ENCODE measurements at regions not wholly inside any gene's neighbourhood (a gene's known extent, or its start where the extent isn't known, plus 50 kb on each side); places are given as distances from the start of the nearest gene placed in this dataset.
"Not testable (repeated sequence)": the region's sequence is repeated elsewhere in the genome, so short reads cannot be mapped to it uniquely, and the experiment has no call there.

DNA sequence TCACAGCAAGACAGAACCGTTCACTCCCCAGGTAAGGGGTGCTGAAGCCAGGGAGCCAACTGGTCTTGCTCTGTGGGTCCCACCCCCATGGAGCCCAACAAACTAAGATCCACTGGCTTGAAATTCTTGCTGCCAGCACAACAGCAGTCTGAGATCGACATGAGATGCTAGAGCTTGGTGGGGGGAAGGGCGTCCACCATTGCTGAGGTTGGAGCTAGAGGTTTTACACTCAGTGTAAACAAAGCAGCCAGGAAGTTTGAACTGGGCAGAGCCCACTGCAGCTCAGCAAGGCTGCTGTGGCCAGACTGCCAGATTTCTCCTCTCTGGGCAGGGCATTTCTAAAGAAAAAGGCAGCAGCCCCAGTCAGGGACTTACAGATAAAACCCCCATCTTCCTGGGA is 1419.9 kb upstream of the ADGRL3 start:
- H3K36me3 Mint-ChIP-seq; H3K4me1 Mint-ChIP-seq (ENCODE audit: low read depth); H3K4me3 Mint-ChIP-seq; H3K27ac Mint-ChIP-seq; H3K27me3 Mint-ChIP-seq: not testable (repeated sequence)
- peaks cover 11% of the 10 kb centered on the region for H3K9me3 Mint-ChIP-seq (ENCODE audit: low read depth)

DNA sequence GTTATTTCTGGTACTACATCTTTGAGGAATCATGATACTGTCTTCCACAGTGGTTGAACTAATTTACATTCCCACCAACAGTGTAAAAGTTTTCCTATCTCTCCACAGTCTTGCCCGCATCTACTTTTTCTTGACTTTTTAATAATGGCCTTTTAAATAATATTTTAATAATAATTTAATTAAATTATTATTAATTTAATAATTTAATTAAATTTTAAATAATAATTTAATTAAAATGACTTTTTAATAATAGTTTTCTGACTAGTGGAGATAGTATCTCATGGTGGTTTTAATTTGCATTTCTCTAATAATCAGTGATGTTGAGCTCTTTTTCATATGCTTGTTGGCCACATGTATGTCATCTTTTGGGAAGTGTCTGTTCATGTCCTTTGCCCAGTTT is 1395.0 kb upstream of the ADGRL3 start:
- H3K9me3 Mint-ChIP-seq (ENCODE audit: low read depth): peaks cover 17% of the 10 kb centered on the region
- H3K27me3 Mint-ChIP-seq: no peaks in the 10 kb centered on the region
- no peaks in the 10 kb centered on the region for H3K36me3 Mint-ChIP-seq
- no peaks in the 10 kb centered on the region for H3K4me1 Mint-ChIP-seq (ENCODE audit: low read depth)
- no peak overlapping the region for H3K27ac Mint-ChIP-seq
- no peak overlapping the region for H3K4me3 Mint-ChIP-seq

DNA sequence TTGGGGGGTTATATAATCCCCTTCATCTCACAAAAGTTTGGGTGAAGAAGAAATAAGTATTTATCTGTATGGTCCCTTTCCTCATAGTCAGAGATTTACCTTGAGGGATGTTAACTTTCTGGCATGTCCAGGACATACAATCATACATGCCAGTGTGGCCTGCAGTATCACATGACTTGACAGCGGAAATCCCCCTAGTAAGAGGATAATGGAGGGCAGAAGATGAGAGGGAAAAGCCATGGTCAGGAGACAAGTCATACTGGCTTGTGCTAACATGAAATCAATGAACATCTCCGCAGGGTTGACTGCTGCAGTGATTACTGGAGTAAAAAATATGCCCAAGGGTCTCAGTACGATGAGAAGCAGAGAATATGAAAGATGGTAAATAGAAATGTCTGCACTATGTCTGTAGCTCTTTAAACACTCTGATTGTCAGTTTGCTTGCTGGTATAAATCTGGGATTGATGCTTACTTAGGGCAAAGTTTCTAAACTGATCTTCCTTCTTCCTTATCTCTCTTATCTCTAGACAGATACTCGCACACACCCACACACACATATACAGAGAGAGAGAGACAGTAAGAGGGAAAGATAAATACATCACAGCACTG is 1385.6 kb upstream of the ADGRL3 start:
- no peaks in the 10 kb centered on the region for H3K4me1 Mint-ChIP-seq (ENCODE audit: low read depth)

DNA sequence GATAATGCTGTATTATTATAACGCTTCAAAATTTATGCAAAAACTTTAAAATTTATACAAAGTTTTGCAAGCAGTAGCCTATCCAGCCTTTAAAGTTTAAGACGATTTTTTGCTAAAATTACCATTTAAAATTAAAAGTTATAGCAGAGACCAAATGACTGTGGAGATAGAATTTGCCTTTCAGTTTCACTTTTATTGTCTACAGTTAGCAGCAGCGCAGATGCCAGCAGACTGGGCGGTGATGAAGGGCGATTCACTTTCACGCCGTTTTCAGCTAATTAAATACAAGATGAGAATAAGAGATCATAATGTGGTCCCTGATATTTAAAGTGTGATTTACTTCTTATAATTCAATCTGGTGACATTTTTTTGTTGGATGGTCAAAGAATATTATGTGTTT is 1381.5 kb upstream of the ADGRL3 start:
- Mint-ChIP-seq H3K27me3 (no peaks in the 10 kb centered on the region), H3K27ac (no peak overlapping the region), H3K36me3 (no peaks in the 10 kb centered on the region), H3K4me3 (peak overlapping the region; percentile 30), H3K9me3 (ENCODE audit: low read depth) (no peaks in the 10 kb centered on the region), H3K4me1 (ENCODE audit: low read depth) (no peaks in the 10 kb centered on the region)

More for the DNA sequence above, 1385.6 kb upstream of the ADGRL3 start:
- Mint-ChIP-seq H3K9me3 (ENCODE audit: low read depth) (no peaks in the 10 kb centered on the region), H3K27me3 (no peaks in the 10 kb centered on the region), H3K27ac (no peak overlapping the region), H3K4me3 (no peak overlapping the region), H3K36me3 (no peaks in the 10 kb centered on the region)

DNA sequence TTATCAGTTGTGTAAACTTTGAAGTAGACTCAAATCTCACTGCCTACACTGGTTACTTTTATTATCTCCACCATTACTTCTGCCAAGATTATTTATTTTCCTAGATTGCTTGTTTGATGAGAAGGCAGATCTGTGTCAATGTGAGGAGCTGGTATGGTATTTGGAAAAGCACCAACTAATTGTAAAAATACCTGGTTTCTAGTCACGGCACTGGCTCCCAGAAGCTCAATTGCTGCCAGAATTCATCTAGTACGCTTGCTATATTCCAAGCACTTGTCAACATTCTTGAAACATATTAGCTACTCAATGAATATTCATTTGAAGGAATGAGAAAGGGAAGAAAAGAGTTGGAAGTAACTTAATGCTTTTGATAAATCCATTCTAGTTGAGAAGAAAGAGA is 1376.8 kb upstream of the ADGRL3 start:
- Mint-ChIP-seq H3K27me3 (no peaks in the 10 kb centered on the region), H3K27ac (no peak overlapping the region), H3K4me1 (ENCODE audit: low read depth) (no peaks in the 10 kb centered on the region)

DNA sequence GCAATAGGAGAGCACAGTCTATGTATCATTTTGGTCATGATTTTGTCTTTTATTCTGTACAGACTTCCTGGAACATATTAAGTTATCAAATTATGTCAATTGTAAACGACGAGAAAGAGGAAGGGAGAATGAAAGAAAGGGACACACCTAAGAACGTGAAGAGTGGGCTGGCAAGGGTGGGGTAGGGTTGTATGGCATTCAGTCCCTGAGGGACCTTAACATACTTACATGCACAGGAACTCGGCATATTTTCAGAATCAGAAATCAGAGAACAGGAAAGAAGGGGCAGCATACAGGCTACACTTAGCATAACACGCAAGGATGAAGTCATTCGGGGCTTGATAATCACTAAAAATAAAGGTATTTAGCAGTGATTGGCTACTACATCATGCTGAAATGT is 1375.0 kb upstream of the ADGRL3 start:
- H3K4me1 Mint-ChIP-seq (ENCODE audit: low read depth): no peaks in the 10 kb centered on the region
- H3K4me3 Mint-ChIP-seq: no peak overlapping the region
- H3K36me3 Mint-ChIP-seq: no peaks in the 10 kb centered on the region
- no peak overlapping the region for H3K27ac Mint-ChIP-seq
- H3K9me3 Mint-ChIP-seq (ENCODE audit: low read depth): no peaks in the 10 kb centered on the region
- no peaks in the 10 kb centered on the region for H3K27me3 Mint-ChIP-seq

More for the DNA sequence above, 1376.8 kb upstream of the ADGRL3 start:
- Mint-ChIP-seq H3K9me3 (ENCODE audit: low read depth) (no peaks in the 10 kb centered on the region), H3K4me3 (no peak overlapping the region), H3K36me3 (no peaks in the 10 kb centered on the region)

DNA sequence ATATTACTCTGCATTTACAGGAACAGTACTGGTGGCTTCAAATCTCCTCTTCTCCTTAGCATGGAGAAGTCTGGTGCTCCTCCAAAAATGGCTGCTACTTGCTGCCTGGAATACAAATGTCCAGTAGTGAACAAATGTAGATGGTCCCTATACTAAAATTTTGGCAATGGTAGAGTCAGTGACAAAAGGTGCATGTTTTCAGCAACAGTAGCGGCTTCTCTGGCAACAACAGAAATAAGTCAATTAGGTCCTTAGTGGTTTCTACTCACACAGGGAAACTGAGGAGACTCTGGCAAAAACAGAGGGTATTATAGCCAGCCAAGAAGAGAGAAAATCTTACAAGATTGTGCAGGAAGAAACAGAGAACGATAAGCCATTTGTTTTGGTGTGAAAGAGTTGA is 1368.4 kb upstream of the ADGRL3 start:
- no peaks in the 10 kb centered on the region for H3K36me3 Mint-ChIP-seq
- no peaks in the 10 kb centered on the region for H3K4me1 Mint-ChIP-seq (ENCODE audit: low read depth)
- no peak overlapping the region for H3K27ac Mint-ChIP-seq
- H3K4me3 Mint-ChIP-seq: no peak overlapping the region
- no peaks in the 10 kb centered on the region for H3K27me3 Mint-ChIP-seq
- peaks cover 6% of the 10 kb centered on the region for H3K9me3 Mint-ChIP-seq (ENCODE audit: low read depth)

DNA sequence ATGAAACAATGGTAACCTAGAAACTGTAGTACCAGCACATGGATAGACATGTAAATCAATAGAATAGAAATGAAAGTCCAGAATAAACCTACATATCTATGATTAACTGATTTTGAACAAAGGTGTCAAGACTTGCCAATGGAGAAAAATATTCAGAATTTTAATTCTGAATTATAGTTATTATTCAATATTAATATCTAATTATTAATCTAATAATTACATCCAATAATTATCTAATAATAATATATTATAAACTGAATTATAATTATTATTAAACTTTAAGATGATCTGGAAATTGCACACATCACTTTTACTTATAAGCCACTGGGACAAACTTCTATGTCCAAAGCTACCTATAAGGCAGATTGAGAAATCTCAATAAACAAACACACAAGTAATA is 1365.2 kb upstream of the ADGRL3 start:
- H3K36me3 Mint-ChIP-seq: no peaks in the 10 kb centered on the region
- no peak overlapping the region for H3K27ac Mint-ChIP-seq
- H3K4me1 Mint-ChIP-seq (ENCODE audit: low read depth): no peaks in the 10 kb centered on the region
- H3K27me3 Mint-ChIP-seq: no peaks in the 10 kb centered on the region
- H3K4me3 Mint-ChIP-seq: no peak overlapping the region
- peaks cover 6% of the 10 kb centered on the region for H3K9me3 Mint-ChIP-seq (ENCODE audit: low read depth)

DNA sequence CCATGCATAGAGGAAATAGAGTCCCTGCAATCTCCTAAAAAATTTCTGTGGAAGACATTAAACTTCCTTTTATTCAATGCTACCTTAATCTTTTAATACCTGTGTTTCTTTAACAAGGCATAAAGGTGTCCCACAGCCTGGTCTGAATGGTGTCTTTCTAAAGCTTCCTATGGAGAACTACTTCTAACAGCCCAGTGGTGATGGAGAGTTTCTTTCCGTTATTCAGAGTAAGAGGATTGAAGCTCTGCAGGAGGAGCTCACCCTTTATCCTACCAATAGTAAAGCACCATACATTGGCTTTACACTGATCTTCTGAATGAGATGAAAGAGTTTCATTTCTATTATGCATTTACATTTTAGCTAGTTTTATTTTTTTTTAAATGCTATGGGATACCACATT is 1362.4 kb upstream of the ADGRL3 start:
- H3K9me3 Mint-ChIP-seq (ENCODE audit: low read depth): peaks cover 11% of the 10 kb centered on the region
- H3K4me3 Mint-ChIP-seq: no peak overlapping the region
- H3K27ac Mint-ChIP-seq: no peak overlapping the region

DNA sequence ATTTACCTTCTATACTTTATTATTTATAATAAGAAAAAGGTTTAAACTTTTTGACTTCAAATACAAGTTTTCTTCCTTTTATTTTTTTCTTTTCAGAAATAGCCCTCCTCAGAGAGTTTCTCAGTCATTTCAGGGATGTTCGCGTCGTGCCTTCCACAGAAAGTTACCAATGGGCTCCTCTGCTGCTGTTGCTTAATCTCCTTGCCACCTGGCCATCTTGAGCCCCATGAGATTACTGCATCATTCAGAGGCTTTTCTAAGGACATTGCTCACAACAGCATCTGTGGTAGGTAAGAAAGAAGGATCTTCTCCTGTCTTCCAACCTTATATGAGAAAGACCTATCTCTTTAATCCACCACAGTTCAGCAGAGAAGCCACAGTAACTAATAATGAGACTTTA is 1361.9 kb upstream of the ADGRL3 start:
- Mint-ChIP-seq H3K36me3 (no peaks in the 10 kb centered on the region), H3K27ac (no peak overlapping the region), H3K4me3 (no peak overlapping the region), H3K4me1 (ENCODE audit: low read depth) (no peaks in the 10 kb centered on the region), H3K27me3 (no peaks in the 10 kb centered on the region), H3K9me3 (ENCODE audit: low read depth) (peaks cover 13% of the 10 kb centered on the region)

More for the DNA sequence above, 1362.4 kb upstream of the ADGRL3 start:
- no peaks in the 10 kb centered on the region for H3K27me3 Mint-ChIP-seq
- H3K4me1 Mint-ChIP-seq (ENCODE audit: low read depth): no peaks in the 10 kb centered on the region
- no peaks in the 10 kb centered on the region for H3K36me3 Mint-ChIP-seq

DNA sequence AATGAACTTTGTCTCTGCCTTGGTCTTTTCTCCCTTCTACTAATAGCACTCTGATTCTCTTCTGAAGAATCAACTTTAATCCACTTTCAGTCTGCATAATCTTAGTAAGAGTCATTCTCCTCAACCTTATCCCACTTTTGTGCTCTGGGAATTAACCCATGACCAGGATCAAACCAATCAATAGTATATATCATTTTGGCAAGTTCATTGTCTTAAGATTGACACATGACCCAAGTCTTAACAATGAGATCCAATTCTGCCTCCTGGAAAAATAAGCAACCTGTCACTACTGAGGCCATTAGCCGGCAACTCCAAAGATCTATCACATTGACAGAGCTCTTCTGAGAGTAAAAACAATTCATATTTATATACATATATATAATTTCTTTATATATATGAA is 1358.4 kb upstream of the ADGRL3 start:
- H3K27me3 Mint-ChIP-seq: no peaks in the 10 kb centered on the region
- H3K4me3 Mint-ChIP-seq: no peak overlapping the region
- H3K27ac Mint-ChIP-seq: no peak overlapping the region
- no peaks in the 10 kb centered on the region for H3K36me3 Mint-ChIP-seq
- H3K9me3 Mint-ChIP-seq (ENCODE audit: low read depth): peaks cover 7% of the 10 kb centered on the region
- H3K4me1 Mint-ChIP-seq (ENCODE audit: low read depth): no peaks in the 10 kb centered on the region

DNA sequence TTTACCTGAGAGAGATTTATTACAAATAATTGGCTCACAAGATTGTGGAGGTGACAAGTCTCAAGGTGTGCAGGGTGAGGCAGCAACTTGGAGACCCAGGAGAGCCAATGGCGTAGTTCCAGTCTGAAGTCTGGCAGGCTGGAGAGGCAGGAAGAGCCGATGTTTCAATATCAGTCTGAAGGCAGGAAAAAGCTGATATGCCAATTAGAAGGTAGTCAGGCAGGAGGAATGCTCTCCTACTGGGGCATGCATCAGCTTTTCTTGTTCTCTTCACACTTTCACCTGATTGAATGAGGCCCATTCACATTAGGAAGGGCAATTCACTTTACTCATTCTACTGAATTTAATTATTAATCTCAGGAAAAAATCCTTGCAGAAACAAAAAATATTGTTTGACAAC is 1351.7 kb upstream of the ADGRL3 start:
- no peaks in the 10 kb centered on the region for H3K27me3 Mint-ChIP-seq
- H3K27ac Mint-ChIP-seq: no peak overlapping the region
- no peaks in the 10 kb centered on the region for H3K4me1 Mint-ChIP-seq (ENCODE audit: low read depth)
- peaks cover 6% of the 10 kb centered on the region for H3K9me3 Mint-ChIP-seq (ENCODE audit: low read depth)
- H3K36me3 Mint-ChIP-seq: no peaks in the 10 kb centered on the region
- no peak overlapping the region for H3K4me3 Mint-ChIP-seq

DNA sequence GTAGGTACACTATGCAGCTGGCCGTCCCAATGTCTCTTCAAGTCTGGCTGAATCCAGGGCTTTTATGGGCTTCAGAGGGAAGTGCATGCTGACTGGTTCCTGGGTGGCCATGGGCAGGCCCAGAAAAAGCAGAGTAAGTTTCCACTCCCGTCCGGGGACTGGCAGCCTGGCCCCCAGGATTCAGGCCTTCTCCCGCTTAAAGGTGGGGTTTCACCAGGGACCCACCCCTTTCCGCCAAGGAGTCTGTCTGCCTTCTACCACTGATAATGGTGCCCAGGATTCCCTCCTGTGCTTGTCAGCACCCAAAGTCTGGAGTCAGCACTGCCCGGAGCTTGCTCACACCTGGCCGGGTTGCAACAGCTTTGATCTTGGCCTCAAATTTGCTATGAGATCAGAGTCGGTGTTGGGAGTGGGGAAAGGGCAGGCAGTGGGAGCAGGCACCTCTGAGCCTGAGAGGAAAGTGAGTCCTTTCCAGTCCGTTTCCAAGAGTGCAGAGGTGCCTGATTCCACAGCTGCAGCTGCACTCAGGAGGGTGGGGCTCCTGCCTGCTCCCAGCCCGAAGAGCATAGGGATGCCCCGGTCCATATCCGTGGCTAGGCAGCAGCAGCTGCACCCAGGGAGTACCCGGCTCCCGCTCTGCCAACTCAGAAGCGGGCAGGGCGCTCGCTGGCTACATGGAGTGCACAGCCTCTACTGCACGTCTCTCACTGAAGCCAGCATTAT is 1344.3 kb upstream of the ADGRL3 start:
- Mint-ChIP-seq H3K4me3 (no peak overlapping the region), H3K4me1 (ENCODE audit: low read depth) (no peaks in the 10 kb centered on the region), H3K27ac (no peak overlapping the region), H3K36me3 (no peaks in the 10 kb centered on the region), H3K27me3 (no peaks in the 10 kb centered on the region), H3K9me3 (ENCODE audit: low read depth) (peaks cover 12% of the 10 kb centered on the region)

DNA sequence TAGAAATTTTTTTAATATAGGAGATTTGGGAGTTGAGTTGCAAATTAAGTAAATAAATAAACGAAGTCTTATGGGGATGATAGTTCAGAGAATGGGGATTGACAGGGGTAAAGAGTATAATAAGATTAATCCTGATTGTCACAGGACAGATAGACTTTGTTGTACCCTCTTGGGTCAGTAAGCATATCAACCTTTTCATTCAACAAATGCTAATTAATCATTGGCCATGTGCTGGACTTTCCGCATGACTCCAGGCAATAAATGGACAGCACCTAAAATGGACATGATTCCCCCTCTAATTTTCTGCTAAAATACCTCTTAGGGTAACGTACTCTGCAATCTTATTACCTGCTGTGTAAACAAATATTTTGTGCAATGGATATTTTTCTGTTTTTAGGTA is 1331.1 kb upstream of the ADGRL3 start:
- Mint-ChIP-seq H3K4me1 (ENCODE audit: low read depth) (no peaks in the 10 kb centered on the region), H3K27me3 (no peaks in the 10 kb centered on the region), H3K36me3 (no peaks in the 10 kb centered on the region), H3K9me3 (ENCODE audit: low read depth) (peaks cover 14% of the 10 kb centered on the region), H3K27ac (no peak overlapping the region), H3K4me3 (no peak overlapping the region)

DNA sequence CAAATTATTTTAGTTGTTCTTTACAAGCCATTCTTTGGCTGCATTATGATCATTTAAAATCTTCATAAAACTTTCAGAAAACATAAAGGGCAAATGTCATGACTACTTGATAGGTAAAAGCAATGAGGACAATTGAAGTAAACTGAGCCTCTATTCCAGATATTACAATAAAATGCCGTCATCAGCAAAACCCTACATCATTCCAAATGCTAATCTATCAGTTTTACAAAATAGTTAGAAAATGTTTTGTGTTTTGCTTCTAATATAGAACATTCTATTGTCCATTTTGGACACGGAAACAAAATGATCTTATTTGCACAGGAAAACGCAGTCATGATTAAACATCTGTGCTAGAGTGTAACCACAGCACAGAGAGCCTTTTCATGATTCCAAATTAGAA is 1330.6 kb upstream of the ADGRL3 start:
- Mint-ChIP-seq H3K27me3 (no peaks in the 10 kb centered on the region), H3K27ac (no peak overlapping the region), H3K4me3 (no peak overlapping the region), H3K36me3 (no peaks in the 10 kb centered on the region), H3K4me1 (ENCODE audit: low read depth) (no peaks in the 10 kb centered on the region), H3K9me3 (ENCODE audit: low read depth) (peaks cover 14% of the 10 kb centered on the region)

DNA sequence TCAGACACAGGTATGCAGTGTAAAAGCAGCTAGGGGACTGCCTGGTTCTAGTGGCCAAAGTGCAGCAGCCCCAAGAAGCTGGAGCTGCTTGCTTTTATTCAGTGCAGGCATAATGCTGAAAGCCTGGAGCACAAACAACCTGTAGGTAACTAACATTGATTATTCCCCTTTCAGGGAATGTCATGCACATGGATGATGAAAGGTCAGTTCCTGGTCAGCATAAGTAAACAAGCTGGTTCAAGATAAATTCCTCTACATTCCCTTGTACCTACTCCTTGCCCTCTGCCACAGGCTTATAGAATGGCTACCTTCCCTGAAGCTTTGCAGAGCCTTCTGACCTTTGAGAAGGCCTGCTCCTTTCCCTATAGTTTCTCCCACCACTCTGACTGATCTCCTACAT is 1318.5 kb upstream of the ADGRL3 start:
- H3K27me3 Mint-ChIP-seq: no peaks in the 10 kb centered on the region
- no peaks in the 10 kb centered on the region for H3K36me3 Mint-ChIP-seq
- H3K27ac Mint-ChIP-seq: no peak overlapping the region
- no peak overlapping the region for H3K4me3 Mint-ChIP-seq
- peaks cover 17% of the 10 kb centered on the region for H3K9me3 Mint-ChIP-seq (ENCODE audit: low read depth)
- no peaks in the 10 kb centered on the region for H3K4me1 Mint-ChIP-seq (ENCODE audit: low read depth)
